Loucy (cell line): ENCODE measurements at regions not wholly inside any gene's neighbourhood (a gene's known extent, or its start where the extent isn't known, plus 50 kb on each side); places are given as distances from the start of the nearest gene placed in this dataset.

Source experiments
- H2AFZ ChIP-seq: fragments of 200-600 bp; sonication (generic); 2 replicates; pipeline ENCODE4 v1.6.0; 2016; ENCODE audit warnings: antibody characterized with exemption, mild to moderate bottlenecking, low read length, moderate library complexity
- H3F3A ChIP-seq: fragments of 200-600 bp; 2 replicates; pipeline ENCODE4 v1.6.0; 2016; ENCODE audit warnings: antibody characterized with exemption, low read depth, mild to moderate bottlenecking
- H3K27me3 ChIP-seq: fragments of 200-600 bp; sonication (generic); 2 replicates; pipeline ENCODE4 v1.6.1; 2014; ENCODE audit warnings: low read length, mild to moderate bottlenecking; ENCODE audit not compliant: insufficient read depth, poor library complexity, severe bottlenecking
- H3K36me3 ChIP-seq: fragments of 200-600 bp; sonication (generic); 2 replicates; pipeline ENCODE4 v1.6.1; 2016; ENCODE audit warnings: low read length; ENCODE audit not compliant: insufficient read depth
- H3K4me1 ChIP-seq: fragments of 200-600 bp; sonication (generic); 2 replicates; pipeline ENCODE4 v1.5.1; 2014; ENCODE audit warnings: low read length, mild to moderate bottlenecking; ENCODE audit not compliant: insufficient read depth, poor library complexity, severe bottlenecking
- H3K4me2 ChIP-seq: fragments of 200-600 bp; sonication (generic); 2 replicates; pipeline ENCODE4 v1.6.0; 2014; ENCODE audit warnings: antibody characterized with exemption, low read length, low read depth, mild to moderate bottlenecking; ENCODE audit not compliant: poor library complexity, severe bottlenecking
- H3K4me3 ChIP-seq: fragments of 200-600 bp; sonication (generic); 2 replicates; pipeline ENCODE4 v1.5.1; 2014; ENCODE audit warnings: low read length, mild to moderate bottlenecking, mixed read lengths; ENCODE audit not compliant: poor library complexity, severe bottlenecking
- H3K79me2 ChIP-seq: fragments of 200-600 bp; sonication (generic); 2 replicates; pipeline ENCODE4 v1.6.1; 2014; ENCODE audit warnings: low read length; ENCODE audit not compliant: insufficient read depth
- H3K9ac ChIP-seq: fragments of 200-600 bp; sonication (generic); 2 replicates; pipeline ENCODE4 v1.6.0; 2014; ENCODE audit warnings: mild to moderate bottlenecking, low read depth, low read length, moderate library complexity; ENCODE audit not compliant: poor library complexity, severe bottlenecking
- H3K9me2 ChIP-seq: fragments of 200-600 bp; sonication (generic); replicated peaks from 2 replicates; pipeline ENCODE4 v1.6.1; 2016; ENCODE audit warnings: low read depth, low read length, mixed read lengths
- H3K9me3 ChIP-seq: fragments of 200-600 bp; sonication (generic); 2 replicates; pipeline ENCODE4 v1.6.1; 2014; ENCODE audit warnings: mild to moderate bottlenecking, antibody characterized with exemption, low read length, low read depth; ENCODE audit not compliant: insufficient read depth
- H4K20me1 ChIP-seq: fragments of 200-600 bp; sonication (generic); 2 replicates; pipeline ENCODE4 v1.6.0; 2014; ENCODE audit warnings: antibody characterized with exemption, low read length, mild to moderate bottlenecking; ENCODE audit not compliant: insufficient read depth, poor library complexity, severe bottlenecking
- EZH2phosphoT487 ChIP-seq: fragments of 200-600 bp; IDR thresholded peaks from 2 replicates; pipeline ENCODE4 v1.6.1; 2018; ENCODE audit warnings: antibody characterized with exemption, mild to moderate bottlenecking, moderate library complexity, borderline replicate concordance
- TF ChIP-seq, protein P1 (sequence below): fragments of 200-600 bp; sonication (generic); conservative IDR thresholded peaks from 2 replicates; pipeline ENCODE4 v1.5.1; 2014; ENCODE audit warnings: mild to moderate bottlenecking, antibody characterized with exemption, low read length

DNA sequence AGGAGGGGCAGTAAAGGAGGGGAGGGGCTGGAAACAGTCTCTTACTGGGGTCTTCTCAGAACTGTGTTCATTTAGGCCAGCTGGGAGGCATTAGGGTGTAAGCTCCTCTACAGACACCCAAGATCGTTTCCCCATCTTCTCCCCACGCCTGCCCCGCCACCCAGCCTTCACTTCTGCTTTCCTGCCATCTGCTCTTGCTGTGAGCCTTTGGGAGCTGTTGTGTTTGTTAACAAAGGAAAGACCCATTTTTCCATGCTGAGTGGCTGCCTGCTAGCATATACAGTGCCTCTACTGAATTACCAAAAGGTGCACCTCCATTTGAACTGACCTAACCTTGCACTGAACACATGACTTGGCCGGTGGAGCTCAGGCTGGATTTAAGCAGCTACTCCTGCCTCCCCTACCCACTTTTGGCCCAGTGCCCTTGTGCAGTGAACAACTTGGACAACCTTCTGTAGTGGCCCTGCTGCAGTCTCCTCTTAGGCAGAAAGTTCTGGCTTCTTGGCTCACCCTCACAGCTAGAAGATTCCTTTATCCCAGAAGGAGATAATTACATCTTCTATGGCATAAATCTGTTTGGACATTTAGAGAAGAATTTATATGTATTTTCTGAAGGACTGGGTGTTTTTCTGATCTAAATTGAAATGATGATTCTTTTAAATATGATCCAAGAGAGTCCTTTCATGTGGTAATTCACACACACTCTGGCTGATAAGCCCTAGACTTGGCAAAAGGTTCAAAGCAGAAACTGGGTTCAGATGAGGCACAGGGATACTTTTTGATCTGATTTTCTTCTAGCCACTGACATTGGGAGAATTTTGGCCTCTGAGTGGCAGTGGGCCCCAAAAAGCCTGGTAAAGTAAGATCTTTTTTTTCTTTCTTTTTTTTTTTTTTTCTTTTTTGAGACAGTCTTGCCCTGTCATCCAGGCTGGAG lies 81.9 kb upstream of the HNF1B start:
- Histone ChIP-seq H3K36me3 (no peaks in the 10 kb centered on the region), H3K27me3 (no peaks in the 10 kb centered on the region), H4K20me1 (no peaks in the 10 kb centered on the region), H3K9ac (no peak overlapping the region), H2AFZ (no peak overlapping the region), H3K4me2 (no peak overlapping the region), H3K4me3 (no peak overlapping the region), H3K79me2 (no peaks in the 10 kb centered on the region), H3K9me3 (no peaks in the 10 kb centered on the region), H3F3A (no peaks in the 10 kb centered on the region), H3K4me1 (peaks cover 39% of the 10 kb centered on the region), H3K9me2 (no peaks in the 10 kb centered on the region)
- TF ChIP-seq, protein P1, sequence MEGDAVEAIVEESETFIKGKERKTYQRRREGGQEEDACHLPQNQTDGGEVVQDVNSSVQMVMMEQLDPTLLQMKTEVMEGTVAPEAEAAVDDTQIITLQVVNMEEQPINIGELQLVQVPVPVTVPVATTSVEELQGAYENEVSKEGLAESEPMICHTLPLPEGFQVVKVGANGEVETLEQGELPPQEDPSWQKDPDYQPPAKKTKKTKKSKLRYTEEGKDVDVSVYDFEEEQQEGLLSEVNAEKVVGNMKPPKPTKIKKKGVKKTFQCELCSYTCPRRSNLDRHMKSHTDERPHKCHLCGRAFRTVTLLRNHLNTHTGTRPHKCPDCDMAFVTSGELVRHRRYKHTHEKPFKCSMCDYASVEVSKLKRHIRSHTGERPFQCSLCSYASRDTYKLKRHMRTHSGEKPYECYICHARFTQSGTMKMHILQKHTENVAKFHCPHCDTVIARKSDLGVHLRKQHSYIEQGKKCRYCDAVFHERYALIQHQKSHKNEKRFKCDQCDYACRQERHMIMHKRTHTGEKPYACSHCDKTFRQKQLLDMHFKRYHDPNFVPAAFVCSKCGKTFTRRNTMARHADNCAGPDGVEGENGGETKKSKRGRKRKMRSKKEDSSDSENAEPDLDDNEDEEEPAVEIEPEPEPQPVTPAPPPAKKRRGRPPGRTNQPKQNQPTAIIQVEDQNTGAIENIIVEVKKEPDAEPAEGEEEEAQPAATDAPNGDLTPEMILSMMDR = no peak
- TF ChIP-seq EZH2phosphoT487 = no peak

DNA sequence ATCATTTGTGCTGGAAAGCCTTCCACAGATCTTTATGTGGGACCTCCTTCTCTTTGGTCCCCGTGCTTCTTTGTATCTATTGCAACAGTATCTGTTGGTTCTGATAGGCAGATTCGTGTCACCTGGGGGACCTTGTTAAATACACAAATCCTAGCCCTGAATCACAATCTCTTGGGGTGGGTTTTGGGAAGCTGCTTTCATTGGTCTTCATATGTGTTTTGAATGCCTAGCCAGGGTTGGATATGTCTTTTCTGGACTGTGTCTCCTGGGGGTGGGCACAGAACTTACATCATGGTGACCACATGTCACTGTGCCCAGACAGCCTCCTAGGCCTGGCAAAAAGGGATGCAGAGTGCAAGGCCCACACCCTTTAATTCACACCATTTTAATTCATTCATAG lies 81.0 kb upstream of the HNF1B start:
- Histone ChIP-seq H3K9me2 (no peaks in the 10 kb centered on the region), H3K4me1 (peaks cover 40% of the 10 kb centered on the region), H3F3A (no peaks in the 10 kb centered on the region), H3K4me2 (no peak overlapping the region), H3K79me2 (no peaks in the 10 kb centered on the region), H3K36me3 (no peaks in the 10 kb centered on the region), H4K20me1 (no peaks in the 10 kb centered on the region), H3K9ac (no peak overlapping the region), H3K9me3 (no peaks in the 10 kb centered on the region), H3K4me3 (no peak overlapping the region), H2AFZ (no peak overlapping the region), H3K27me3 (no peaks in the 10 kb centered on the region)
- TF ChIP-seq EZH2phosphoT487 = no peak
- TF ChIP-seq, protein P1 = no peak

DNA sequence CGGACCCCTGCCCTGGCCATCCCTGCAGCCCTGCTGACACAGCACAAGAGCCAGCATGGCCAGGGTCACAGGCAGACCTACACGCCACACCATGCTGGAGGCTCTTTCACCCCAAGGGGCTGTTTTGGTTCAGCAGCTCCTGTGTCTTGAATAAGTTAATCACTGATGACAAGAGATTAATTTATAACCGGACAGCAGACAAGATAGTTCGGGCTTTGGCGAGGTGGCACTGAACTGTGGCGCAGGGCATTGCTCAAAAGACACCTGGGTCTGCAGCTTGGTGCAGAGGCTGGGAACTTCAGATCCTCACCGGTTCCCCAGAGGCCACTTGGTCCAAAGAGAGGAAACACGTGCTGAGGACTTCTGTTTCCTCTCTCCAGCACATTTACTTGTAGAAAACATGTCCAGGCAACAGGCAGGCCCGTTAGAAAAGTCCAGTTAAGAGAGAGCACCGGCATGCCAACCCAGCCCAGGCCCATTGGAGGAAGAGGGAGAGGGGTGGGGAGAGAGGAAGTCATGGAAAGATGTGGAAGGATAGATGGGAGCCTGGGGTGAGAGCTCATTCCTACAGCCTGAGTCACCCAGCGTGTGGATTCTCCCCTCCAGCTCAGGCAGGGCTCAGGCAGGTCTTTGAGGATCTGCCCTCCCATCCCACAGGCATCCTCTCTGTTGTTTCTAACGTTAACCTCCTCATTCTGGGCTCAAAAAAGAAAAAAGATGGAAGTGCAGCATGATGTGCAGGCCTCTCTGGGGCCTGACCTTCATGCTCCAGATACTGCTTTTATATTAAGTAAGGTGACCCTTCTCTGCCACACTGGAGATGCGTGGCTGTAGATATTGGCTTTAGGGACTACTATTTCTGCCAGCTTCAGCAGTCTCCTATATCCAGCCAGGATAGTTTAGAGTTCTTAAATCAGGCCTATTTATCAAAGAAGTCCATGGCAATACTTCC lies 80.0 kb upstream of the HNF1B start:
- peaks cover 6% of the 10 kb centered on the region; the same call in 1 of the 2 replicates for H3F3A ChIP-seq
- H3K4me1 ChIP-seq = peaks cover 44% of the 10 kb centered on the region
- no peaks in the 10 kb centered on the region for H3K9me2 ChIP-seq
- H3K4me3 ChIP-seq = no peak overlapping the region
- no peak overlapping the region for H3K9ac ChIP-seq
- H2AFZ ChIP-seq = no peak overlapping the region
- H3K36me3 ChIP-seq = no peaks in the 10 kb centered on the region
- no peaks in the 10 kb centered on the region for H3K9me3 ChIP-seq
- no peaks in the 10 kb centered on the region for H4K20me1 ChIP-seq
- TF ChIP-seq EZH2phosphoT487 = no peak
- TF ChIP-seq, protein P1 = no peak
- no peaks in the 10 kb centered on the region for H3K79me2 ChIP-seq
- H3K4me2 ChIP-seq = no peak overlapping the region
- H3K27me3 ChIP-seq = no peaks in the 10 kb centered on the region
